ENCODE measurements at regions not wholly inside any gene's neighbourhood (a gene's known extent, or its start where the extent isn't known, plus 50 kb on each side); places are given as distances from the start of the nearest gene placed in this dataset.

DNA sequence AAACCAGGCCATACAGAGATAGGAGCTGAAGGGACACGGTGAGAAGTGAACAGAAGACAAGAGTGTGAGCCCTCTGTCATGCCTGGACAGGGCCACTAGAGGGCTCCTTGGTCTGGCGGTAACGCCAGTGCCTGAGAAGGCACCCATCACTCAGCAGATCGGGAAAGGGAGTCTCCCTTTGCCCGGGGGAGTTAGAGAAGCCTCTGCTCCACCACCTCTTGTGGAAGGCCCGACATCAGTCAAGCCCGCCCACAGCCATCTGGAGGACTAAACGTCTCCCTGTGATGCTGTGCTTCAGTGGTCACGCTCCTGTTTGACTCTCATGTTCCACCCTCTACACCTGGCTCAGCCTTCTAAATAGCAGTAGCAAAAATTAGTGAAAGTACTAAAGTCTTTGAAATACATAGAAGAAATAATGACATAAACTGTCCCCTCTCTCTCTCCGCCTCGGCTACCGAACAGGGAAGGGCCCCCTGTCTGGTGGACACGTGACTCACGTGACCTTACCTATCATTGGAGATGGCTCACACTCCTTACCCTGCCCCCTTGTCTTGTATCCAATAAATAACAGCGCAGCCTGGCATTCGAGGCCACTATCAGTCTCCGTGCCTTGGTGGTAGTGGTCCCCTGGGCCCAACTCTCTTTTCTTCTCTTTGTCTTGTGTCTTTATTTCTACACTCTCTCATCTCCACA is 66.7 kb downstream of the RPP21 start:
- no peak overlapping the region for H3K4me3 ChIP-seq (replicated peaks; ENCODE audit: low read depth, low read length)
- no peaks in the 10 kb centered on the region for H3K36me3 ChIP-seq (ENCODE audit: control insufficient read depth, insufficient read depth, low read length)
- TF ChIP-seq, protein P1, sequence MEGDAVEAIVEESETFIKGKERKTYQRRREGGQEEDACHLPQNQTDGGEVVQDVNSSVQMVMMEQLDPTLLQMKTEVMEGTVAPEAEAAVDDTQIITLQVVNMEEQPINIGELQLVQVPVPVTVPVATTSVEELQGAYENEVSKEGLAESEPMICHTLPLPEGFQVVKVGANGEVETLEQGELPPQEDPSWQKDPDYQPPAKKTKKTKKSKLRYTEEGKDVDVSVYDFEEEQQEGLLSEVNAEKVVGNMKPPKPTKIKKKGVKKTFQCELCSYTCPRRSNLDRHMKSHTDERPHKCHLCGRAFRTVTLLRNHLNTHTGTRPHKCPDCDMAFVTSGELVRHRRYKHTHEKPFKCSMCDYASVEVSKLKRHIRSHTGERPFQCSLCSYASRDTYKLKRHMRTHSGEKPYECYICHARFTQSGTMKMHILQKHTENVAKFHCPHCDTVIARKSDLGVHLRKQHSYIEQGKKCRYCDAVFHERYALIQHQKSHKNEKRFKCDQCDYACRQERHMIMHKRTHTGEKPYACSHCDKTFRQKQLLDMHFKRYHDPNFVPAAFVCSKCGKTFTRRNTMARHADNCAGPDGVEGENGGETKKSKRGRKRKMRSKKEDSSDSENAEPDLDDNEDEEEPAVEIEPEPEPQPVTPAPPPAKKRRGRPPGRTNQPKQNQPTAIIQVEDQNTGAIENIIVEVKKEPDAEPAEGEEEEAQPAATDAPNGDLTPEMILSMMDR (IDR thresholded peaks at IDR 0.05; ENCODE audit: insufficient read depth, low read length, poor library complexity, severe bottlenecking): peak; percentile 84
- peaks cover 1% of the 10 kb centered on the region; the same call in 1 of the 2 replicates for H3K27me3 ChIP-seq (replicated peaks; ENCODE audit: control insufficient read depth, insufficient read depth, low read length)
- DNase-seq (ENCODE audit: extremely low read depth, insufficient read length): peak; percentile 14

DNA sequence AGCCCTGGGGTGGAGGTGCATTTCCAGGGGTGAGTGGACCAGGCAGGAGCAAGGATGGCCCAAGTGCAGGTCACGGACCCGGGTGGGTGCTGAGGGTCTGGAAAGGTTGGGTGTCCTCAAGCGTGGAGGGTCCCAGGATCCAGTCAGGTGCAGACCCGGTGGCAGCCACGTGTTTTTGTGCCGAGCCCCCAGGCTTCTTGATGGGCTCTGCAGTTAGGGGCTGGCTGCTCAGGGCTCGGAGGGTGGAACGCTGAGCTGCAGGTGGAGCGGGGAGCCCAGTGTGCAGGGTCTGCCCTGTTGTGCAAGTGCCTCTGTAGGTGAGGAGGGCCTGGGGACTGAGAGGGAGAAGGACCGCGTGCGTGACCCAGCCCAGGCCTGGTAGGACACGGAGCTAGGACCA is 70.9 kb upstream of the HLA-E start:
- no peak overlapping the region for H3K4me3 ChIP-seq (replicated peaks; ENCODE audit: low read depth, low read length)
- TF ChIP-seq, protein P1 (IDR thresholded peaks at IDR 0.05; ENCODE audit: insufficient read depth, low read length, poor library complexity, severe bottlenecking): no peak
- peaks cover 4% of the 10 kb centered on the region for H3K27me3 ChIP-seq (replicated peaks; ENCODE audit: control insufficient read depth, insufficient read depth, low read length)
- no peaks in the 10 kb centered on the region for H3K36me3 ChIP-seq (ENCODE audit: control insufficient read depth, insufficient read depth, low read length)
- DNase-seq (ENCODE audit: extremely low read depth, insufficient read length): no peak

DNA sequence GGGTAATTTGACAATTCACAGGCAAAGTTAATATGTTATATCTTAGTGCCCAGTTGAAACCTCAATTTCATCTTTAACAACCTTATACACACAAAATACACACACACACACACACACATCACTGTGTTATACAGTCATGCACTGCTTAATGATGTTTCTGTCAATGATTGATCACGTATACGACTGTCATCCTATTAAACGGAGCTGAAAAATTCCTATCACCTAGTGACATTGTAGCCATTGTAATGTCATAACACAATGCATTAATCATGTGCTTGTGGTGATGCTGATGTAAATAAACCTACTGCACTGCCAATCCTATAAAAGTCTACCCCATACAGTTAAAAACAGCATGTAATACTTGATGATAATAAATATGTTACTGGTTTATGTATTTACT is 64.8 kb upstream of the HLA-E start:
- no peaks in the 10 kb centered on the region for H3K36me3 ChIP-seq (ENCODE audit: control insufficient read depth, insufficient read depth, low read length)
- TF ChIP-seq, protein P1 (IDR thresholded peaks at IDR 0.05; ENCODE audit: insufficient read depth, low read length, poor library complexity, severe bottlenecking): no peak
- no peak overlapping the region for H3K4me3 ChIP-seq (replicated peaks; ENCODE audit: low read depth, low read length)
- peaks cover 1% of the 10 kb centered on the region for H3K27me3 ChIP-seq (replicated peaks; ENCODE audit: control insufficient read depth, insufficient read depth, low read length)
- no peak for DNase-seq (ENCODE audit: extremely low read depth, insufficient read length)

Data from GM06990 (cell line).